Suppressor macrophage (primary cell): ENCODE measurements at regions not wholly inside any gene's neighbourhood (a gene's known extent, or its start where the extent isn't known, plus 50 kb on each side); places are given as distances from the start of the nearest gene placed in this dataset.

Experiments
- DNase-seq, 4 experiments: peaks; one replicate each; pipeline ENCODE4 v3.0.0-alpha.2; 2020 to 2022

- no peak for DNase-seq
Observed at GRCh38 chr2:180734382-180734781, 246.0 kb upstream of the UBE2E3 start.

GRCh38 chr2:180733330-180733729, 247.1 kb upstream of the UBE2E3 start:
- DNase-seq: no peak

- DNase-seq: no peak
Observed at GRCh38 chr2:180732337-180732736, 248.1 kb upstream of the UBE2E3 start.

GRCh38 chr2:180730976-180731375, 249.4 kb upstream of the UBE2E3 start:
- DNase-seq: peak in 1 of 4 experiments; percentile 1

- no peak for DNase-seq
Observed at GRCh38 chr2:180728928-180729559, 251.4 kb upstream of the UBE2E3 start.

- DNase-seq: no peak
Observed at GRCh38 chr2:180723712-180724111, 256.7 kb upstream of the UBE2E3 start.

GRCh38 chr2:180722551-180723239, 257.7 kb upstream of the UBE2E3 start:
- no peak for DNase-seq

GRCh38 chr2:180720829-180721228, 259.6 kb upstream of the UBE2E3 start:
- DNase-seq: no peak

- DNase-seq: no peak
Observed at GRCh38 chr2:180717588-180717987, 262.8 kb upstream of the UBE2E3 start.

- DNase-seq: no peak
Observed at GRCh38 chr2:180716186-180717180, 263.9 kb upstream of the UBE2E3 start.

GRCh38 chr2:180715044-180715443, 265.4 kb upstream of the UBE2E3 start:
- no peak for DNase-seq

- no peak for DNase-seq
Observed at GRCh38 chr2:180709392-180710145, 270.8 kb upstream of the UBE2E3 start.

- peak; percentile 38 to 76 (median 52) for DNase-seq
Observed at GRCh38 chr2:180707884-180708205, 272.6 kb upstream of the UBE2E3 start.

GRCh38 chr2:180707175-180707883, 273.1 kb upstream of the UBE2E3 start:
- no peak for DNase-seq

- no peak for DNase-seq
Observed at GRCh38 chr2:180706694-180707093, 273.7 kb upstream of the UBE2E3 start.

GRCh38 chr2:180705551-180705950, 274.9 kb upstream of the UBE2E3 start:
- peak in 1 of 4 experiments; percentile 14 for DNase-seq

GRCh38 chr2:180705122-180705521, 275.3 kb upstream of the UBE2E3 start:
- DNase-seq: peak in 2 of 4 experiments; percentile 5 to 46

- DNase-seq: no peak
Observed at GRCh38 chr2:180699657-180700361, 280.6 kb upstream of the UBE2E3 start.

GRCh38 chr2:180698668-180699067, 281.7 kb upstream of the UBE2E3 start:
- DNase-seq: no peak

GRCh38 chr2:180695586-180696401, 284.6 kb upstream of the UBE2E3 start:
- DNase-seq: no peak
